GM18907 (cell line): ENCODE measurements at regions not wholly inside any gene's neighbourhood (a gene's known extent, or its start where the extent isn't known, plus 50 kb on each side); places are given as distances from the start of the nearest gene placed in this dataset.

Experiments
- ATAC-seq: cut with Tn5 transposase; IDR thresholded peaks from one replicate; pipeline ENCODE4 v1.9.1; 2021; ENCODE audit warnings: mild to moderate bottlenecking, moderate library complexity; ENCODE audit not compliant: unreplicated experiment

DNA sequence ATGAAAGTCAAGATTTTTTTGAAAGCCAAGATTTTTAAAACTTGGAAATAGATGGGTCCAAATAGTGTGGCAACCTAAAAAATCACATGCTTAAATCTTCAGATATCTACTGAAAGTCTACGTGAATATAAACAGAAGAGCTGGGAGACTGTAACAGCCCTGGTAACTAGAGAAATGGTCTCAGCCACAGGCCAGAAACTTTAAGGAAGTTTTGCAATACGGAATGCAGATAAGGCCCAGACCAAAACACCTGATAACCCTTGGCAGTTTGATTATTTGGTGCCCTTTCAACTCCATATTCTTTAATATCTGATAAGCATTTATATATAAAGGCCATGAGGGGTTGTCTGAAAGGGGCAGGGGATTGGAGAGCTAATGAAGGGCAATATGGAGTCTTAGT, 537.3 kb upstream of the TGFBR2 start:
- ATAC-seq, result no peak

DNA sequence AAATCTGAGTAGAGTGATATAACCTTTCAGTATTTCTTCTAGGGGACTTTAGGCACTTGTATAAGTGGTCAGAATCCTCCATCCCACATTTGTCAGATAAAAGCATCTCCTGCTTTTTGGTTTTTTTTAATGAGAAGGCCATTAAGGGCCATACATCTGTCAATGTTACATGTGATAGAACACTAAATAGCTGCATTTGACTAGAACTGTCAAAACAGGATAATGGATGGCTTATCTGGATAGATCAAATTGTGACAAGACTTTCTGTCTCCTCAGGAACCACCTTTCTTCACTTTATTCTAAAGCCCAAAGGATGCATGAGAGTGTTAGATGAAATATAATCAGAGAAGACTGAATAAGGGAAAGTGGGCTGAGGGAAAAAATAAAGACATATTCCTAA, 533.4 kb upstream of the TGFBR2 start:
- no peak for ATAC-seq

DNA sequence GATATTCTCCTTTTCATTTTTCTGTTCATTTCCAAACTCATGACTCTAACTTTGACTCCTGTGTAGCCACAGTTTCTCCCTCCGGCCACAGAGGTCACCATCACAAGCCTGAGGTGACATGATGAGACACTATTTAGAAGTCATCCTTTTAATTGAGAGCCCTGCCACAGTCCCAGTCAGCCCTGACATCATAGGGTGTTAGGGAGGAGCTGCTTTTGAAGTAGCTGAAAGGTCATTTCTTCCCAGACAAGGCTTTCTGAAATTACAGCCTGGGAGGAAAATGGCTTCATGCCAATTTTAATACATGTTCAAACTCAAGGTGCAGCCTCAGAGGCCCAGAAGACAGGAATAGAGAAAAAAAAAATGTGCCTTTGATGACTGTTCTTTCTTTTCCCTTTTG, 532.8 kb upstream of the TGFBR2 start:
- ATAC-seq, result no peak

DNA sequence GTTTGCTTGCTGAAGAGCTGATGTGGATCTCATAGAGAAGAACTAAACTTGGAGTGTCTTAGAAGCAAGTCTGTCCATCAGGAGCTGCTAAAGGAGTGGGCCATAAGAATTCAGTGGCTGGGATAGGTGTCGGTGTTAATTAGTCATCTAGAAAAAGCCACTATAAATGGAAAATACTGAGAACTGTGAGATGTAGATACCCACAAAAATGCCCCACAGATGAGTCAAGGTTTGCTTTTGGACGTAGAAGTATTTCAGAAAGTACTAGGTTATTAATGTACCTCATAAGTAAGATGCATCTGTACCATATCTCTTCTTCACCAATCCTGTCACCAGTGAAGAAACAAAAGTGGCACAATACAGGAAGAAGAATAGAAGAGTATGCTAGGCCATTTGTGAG, 530.9 kb upstream of the TGFBR2 start:
- no peak for ATAC-seq

DNA sequence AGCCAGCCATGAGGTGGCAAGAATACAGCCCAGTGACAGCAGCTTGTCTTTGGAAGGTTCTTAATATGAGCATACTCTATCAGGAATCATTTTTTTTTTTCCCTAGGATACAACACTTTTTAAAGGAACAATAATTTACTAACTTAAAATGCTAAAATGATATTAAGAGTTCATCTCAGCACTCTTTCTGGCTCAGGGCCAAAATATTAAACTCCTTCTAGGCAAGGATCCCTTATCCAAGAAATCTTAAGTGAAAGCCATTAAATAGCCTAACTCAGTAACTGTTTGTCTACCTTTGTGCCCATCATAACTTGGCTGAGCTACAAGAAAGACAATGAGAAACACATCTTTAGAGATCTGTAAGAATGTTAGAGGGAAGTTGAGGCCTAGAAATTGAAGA, 529.5 kb upstream of the TGFBR2 start:
- no peak for ATAC-seq

DNA sequence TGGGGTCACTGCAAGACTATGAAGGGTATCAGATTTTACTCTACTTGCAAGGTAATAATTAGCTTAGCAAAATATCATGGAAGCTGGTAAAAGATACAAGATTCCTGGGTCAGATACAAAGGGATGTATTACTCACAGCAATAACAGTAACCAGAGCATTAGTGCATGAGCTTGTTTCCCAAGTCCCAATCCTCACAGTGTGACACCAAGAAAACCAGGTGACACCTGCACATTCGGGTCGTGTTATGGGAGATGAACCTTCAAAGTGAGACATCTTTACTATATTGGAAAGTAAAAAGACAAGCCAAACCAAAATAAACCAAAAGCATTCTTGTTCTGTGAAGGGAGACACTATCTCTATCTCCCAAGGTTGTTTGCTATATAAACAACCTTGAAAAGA, 528.7 kb upstream of the TGFBR2 start:
- no peak for ATAC-seq

DNA sequence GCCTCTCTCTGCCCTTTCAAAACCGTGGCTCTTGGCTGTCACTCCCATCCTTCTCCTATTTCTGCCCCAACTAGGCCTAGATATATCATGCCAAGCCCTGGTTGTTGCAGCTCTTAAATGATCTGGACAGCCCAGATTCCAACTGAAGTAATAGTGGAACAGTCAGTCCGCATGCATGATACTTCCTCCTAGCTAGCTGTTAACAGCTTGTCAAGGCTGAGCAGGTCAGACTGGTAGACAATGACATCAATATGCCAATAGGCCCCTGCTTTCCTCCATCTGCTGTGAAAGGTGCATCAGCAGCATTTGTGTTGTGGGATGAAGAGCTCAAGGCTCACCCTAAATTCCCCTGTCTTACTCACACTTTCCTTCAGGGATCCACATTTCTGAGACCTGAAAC, 527.7 kb upstream of the TGFBR2 start:
- ATAC-seq, result no peak

DNA sequence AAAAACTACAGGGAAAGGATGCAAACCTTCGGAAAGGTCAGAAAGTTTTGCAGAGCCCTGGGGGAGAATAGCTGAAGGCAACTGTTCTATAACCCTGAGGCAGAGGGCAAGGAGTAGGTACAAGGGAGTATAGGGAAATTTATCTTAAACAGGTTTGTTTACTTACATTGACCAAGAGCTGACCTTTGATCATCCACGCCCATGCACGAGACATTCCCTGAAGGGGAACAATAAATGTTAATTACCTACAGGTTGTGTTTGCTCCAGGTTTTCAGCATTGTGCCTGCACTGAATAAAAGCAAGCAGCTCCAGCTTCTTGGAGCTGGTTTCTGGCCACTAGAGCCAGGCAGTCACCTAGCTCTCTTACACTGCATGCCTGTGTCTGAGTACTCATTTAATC, 524.5 kb upstream of the TGFBR2 start:
- ATAC-seq, result no peak

DNA sequence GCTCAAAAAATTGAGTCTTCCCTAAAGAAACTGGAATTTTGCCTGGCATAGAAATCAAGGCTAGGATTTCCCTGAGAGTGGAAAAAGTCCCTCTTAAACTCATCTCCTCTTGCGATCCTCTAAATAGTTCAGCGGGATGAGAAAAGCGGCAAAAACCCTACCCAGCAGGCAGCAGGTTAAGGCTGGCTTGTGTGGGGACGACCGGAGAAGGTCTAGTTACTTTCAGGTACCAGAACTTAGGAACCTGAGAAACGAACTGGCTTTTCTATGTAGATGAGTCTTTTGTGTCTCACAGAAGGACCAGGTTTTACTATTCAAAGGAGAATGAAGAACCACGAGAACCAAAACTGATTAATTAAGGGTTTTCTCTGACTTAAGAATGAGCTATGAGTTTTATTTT, 523.7 kb upstream of the TGFBR2 start:
- no peak for ATAC-seq

DNA sequence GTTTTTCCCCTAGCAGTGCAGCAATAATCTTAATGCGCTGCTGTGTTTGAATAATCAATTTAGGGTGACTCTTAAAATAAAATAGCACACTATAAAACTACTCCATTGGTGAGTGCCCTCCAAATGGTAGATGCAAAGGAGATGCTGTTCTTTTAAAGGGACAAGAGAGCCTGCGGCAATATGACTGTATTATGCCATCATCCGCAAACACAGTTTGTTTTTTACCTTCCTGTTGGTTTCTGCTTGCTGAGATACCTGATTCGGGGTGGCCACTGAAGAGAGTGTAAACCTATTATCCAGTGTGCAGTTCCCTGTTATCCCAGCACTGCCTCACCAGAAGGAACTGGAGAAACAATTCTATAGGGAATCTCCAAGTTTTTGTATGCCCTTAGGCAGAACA, 523.1 kb upstream of the TGFBR2 start:
- ATAC-seq, result no peak

DNA sequence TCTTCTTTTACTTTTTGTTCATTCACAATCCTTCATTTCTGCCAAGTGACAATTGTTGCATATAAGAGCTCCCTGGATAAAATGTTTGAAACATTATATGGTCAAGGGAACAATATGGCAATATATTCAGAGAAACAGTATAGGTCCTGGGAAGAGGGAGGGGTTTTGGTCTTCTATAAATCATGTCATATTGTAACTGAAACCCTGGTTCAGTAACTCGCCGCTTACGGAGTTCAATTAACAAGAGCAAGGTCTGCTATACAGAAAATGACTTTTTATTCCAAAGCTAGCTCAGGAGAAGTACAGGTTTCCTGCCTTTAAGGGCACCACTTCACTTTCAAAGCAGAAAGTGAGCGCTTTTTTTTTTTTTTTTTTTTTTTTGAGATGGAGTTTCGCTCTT, 522.1 kb upstream of the TGFBR2 start:
- ATAC-seq, result no peak

DNA sequence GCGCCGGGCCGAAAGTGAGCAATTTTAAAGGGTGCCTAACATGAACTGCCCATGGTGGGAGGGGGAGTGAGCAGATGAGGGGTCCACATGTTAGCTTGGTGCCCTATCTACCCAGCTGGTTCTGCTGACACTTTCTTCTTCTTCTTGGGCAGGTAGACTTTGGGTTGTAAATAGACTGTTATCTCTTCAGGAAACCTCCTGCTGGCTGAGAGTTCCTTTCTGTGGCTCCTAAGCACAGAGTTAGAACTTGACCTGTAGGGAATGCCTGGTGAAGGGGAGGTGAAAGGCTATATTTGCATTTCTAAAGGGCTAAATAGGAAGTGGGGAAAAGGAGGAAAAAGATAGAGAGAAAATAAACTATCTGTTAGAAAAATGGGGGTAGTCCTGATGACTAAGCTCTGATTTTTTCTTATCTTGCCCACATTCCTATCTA, 521.4 kb upstream of the TGFBR2 start:
- ATAC-seq, result no peak

DNA sequence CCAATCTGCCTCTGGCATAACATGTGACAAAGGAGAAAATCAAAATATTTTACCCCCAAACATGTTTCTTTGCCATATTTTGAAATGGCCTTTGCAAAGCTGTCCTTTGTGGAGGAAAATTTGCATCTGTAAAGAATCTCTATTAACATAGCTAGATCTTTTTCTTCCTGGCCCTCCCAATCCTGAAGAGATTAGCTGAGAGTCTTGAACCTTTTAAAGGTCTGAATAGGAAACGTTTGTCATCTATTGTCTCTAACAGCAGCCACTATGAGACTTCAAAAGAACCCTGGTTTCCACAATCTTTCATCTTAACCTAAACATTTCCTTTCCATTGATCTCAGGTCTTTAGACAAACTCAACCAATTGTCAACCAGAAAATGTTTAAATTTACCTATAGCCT, 520.9 kb upstream of the TGFBR2 start:
- no peak for ATAC-seq

DNA sequence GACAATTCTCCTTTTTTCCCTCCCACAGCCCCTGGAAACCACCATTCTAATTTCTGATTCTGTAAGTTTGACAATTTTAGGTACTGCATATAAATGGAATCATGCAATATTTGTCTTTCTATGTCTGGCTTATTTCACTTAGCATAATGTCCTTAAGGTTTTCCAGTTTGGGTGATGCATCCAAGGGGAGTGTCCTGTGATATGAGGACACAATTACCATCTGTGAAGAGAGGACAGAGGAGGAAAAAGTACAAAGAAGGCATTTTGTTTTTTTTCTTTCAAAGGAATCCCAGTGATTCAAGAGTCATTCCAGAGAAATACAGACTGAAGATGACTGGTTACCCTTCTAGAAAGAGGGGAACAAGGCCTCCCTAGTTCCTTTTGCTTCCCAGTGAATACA, 514.7 kb upstream of the TGFBR2 start:
- no peak for ATAC-seq

DNA sequence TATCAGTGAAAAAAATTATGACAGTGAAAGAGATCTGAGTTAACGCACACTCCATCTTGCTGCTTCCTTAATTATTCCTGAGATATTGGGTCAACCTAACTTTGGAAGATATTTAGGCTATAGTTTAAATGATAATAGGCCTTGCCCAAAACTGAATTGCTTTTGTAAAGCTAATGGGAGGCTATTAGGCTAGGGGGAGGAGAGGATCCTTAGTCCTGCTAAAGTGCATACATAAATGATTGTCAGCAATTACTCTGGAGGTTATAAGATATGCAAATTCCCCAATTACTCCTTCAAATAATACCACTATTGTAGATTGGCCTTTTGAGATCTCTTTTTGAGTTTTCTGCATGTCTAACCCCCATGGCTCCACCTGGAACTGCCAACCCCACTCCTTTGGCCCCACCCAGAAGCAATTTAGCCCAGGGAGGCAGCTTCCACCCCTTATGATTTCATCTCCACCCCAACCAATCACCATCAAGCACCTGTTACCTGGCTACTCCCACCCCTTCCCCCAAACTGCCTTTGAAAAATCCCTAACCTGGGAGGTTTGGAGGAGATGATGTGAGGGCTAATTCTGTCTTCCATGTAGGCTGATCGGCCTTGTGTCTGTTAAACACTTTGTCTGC, 509.3 kb upstream of the TGFBR2 start:
- no peak for ATAC-seq

DNA sequence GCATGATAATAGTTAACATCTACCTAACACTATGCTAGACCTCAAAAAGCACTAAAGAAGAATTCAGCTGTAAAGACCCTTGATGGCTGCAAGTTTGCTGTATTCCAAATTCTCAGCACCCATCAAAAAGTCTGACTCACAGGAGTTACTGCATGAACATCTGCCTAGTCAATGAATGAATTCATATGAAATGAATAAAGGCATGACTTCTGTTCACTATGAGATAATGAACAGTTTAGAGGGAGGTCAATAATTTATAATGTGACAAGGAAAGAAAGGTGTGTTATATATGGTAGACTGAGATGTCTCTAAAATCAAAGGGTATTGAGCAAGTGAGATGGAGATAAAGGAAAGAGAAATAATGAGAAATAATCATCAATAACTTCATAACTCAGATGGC, 508.2 kb upstream of the TGFBR2 start:
- ATAC-seq, result no peak

DNA sequence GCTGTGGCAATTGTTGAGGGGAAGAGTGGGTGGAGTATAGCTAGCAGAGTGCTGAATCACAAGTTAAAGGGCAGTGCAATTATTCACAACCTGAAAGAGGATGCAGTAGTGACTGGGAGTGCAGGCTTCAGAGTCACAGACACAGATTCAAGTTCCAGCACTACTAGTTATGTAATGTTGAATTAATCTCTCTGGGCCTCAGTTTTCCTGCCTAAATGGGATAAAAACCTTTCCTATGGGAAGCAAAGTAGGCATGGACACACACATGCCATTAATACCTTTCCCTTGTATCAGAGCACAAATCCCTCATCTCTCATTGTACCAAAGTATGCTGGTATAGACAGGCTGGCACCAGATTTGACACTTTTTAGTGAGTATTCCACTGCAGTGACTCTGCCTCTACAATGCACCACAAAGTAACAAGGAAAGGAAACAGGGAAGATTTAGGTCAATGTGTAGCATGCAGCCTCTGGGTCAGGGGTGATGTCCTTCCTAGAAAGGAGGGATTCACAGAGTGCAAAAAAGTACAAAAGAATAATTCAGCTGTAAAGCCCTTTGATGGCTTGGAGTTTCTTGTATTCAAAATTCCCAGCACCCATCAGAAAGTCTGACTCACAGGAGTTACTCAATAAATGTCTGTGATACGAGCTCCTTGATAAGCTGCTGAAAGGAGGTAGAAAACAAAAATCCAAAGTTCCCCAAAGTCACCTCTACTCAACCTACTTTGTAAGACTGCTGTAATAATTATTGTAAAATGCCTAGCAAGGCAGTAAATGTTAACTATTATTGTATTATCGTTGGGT, 507.5 kb upstream of the TGFBR2 start:
- no peak for ATAC-seq

DNA sequence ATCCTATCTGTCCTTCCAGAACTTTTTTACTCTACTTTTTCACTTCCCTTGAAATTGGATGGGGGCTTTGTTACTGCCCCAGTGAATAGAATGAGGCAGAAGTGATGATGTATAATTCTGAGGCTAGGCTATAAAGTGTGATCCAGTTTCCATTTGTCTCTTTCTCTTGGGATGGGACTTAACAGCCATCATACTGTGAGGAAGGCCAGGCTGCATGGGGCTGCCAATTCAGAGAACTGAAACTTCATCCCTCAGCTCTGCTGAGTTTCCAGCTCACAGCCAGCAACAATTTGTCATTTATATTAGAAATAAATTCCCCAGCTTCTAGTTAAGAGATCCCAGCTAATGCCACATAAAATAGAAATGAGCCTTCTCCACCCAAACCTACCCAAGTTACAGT, 504.0 kb upstream of the TGFBR2 start:
- ATAC-seq, result no peak

DNA sequence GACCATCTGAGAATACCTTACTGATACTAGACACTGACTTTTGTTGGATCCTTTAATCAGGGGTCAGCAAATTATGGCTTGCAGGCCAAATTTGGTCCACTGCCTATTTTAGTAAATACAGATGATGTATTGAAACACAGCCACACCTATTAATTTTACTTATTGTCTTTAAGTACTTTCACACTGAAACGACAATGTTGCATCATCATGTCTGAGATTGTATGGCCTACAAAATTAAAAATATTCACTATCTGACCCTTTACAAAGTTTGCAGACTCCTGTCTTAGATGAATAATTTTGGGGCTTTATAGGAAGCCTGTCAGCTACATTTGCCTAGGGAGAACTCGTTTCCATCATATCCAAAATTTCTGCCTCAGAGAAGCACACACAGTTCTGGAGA, 503.2 kb upstream of the TGFBR2 start:
- ATAC-seq, result no peak

DNA sequence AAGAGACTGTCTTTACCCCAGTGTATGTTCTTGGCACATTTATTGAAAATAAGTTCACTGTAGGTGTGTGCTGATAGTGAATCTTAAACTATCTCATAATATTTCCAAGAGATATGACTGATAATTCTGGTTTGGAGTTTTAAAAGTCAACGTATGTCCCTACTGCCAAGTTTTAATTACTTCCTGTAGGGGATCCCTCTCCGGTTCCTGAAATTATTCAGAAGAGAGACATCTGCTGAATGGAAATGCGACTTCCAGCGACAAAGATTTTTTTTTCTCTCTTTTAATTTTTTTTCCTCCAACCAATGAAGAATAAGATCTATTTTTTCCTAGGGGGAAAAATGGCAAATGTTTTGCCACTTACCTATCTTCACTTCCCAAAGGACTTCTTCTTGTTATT, 498.9 kb upstream of the TGFBR2 start:
- ATAC-seq, result no peak

DNA sequence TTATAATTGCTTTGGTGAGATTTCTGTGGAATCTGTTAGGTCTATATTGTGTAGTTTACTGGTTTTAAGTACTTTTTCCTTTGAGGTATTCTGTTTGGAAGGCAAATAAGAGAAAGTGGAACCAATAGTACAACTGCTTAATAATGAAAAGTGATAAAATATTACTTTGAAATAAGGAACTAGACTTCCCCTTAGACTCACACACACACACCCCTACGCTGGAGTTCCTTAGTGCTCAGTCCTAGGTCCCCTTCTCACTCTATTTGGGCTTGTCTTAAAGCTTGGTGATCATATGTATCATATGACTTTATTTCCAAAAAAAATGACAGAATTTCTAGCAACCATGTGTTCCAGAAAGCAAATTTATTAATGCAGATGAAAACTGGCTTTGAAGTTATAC, 494.0 kb upstream of the TGFBR2 start:
- ATAC-seq, result no peak

DNA sequence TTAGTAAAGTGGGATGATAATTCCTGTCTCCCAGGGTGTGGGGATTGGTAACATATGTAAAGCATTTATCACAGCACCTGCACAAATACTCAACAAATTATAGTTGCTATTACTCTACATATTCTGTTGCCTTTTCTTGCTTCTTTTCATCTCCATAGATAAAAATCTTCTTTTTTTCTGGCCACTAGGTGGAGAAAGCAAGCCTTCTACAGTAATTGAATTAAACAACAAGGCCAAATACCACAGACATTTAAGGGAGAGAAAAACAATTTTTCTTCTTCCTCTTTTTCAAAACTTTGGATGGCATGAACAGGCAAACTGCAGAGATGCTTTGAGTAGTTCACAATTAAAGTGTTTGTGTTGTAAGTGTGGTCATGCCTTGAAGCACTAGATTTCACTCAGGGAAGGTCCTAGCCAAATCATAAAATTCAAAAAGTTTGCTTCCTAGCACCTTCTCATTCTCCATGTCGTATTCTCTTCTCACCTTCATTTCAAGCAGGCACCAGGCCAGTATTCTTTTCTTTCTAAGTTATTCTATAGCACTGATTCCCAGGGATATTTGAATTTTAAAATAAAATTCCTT, 493.4 kb upstream of the TGFBR2 start:
- peak; percentile 44 for ATAC-seq
